ENCODE measurements at regions not wholly inside any gene's neighbourhood (a gene's known extent, or its start where the extent isn't known, plus 50 kb on each side); places are given as distances from the start of the nearest gene placed in this dataset.

DNA sequence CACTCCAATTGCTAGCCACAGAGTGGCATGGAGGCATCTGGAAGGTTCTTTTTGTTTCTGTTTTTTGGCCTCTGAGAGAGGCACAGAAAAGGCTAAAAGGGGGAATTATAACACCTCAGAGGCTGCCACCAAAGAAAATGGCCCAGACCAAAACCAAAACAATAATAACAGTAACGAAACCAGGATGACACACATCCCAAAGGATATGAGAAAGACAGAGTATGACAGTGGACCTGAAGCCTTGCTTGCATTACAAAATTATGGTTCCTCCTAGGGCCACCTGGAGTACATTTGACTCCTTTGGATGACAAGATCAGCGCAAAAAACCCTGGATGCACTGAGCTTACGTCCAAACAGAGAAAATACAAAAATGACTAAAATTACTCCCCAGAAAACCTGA lies 152.7 kb downstream of the AEBP2 start:
- Mint-ChIP-seq H3K4me3 (no peak overlapping the region), H3K27me3 (no peaks in the 10 kb centered on the region), H3K4me1 (no peaks in the 10 kb centered on the region), H3K9me3 (ENCODE audit: insufficient read depth) (peaks cover 2% of the 10 kb centered on the region), H3K27ac (no peak overlapping the region)
- Histone ChIP-seq H3K4me3 (ENCODE audit: control extremely low read depth in 1 of 5, extremely low read depth in 1 of 5, insufficient read depth in 1 of 5, low read depth in 2 of 5, low read length in 4 of 5) (no peak overlapping the region), H3K79me2 (ENCODE audit: control insufficient read depth, insufficient read depth, low read length) (no peaks in the 10 kb centered on the region), H3K9ac (ENCODE audit: low read length) (no peak overlapping the region), H3K4me2 (replicated peaks; ENCODE audit: low read depth, low read length, poor library complexity, severe bottlenecking) (no peak overlapping the region), H3K4me1 (ENCODE audit: control insufficient read depth in 2 of 2, insufficient read depth in 2 of 2, low read length in 2 of 2) (no peaks in the 10 kb centered on the region), H3K36me3 (replicated peaks in 1 of 2; ENCODE audit: control extremely low read depth in 1 of 2, control insufficient read depth in 1 of 2, extremely low read depth in 1 of 2, insufficient read depth in 2 of 2, low read length in 1 of 2) (no peaks in the 10 kb centered on the region), H3K27me3 (replicated peaks in 1 of 4; ENCODE audit: control extremely low read depth in 1 of 4, control insufficient read depth in 3 of 4, insufficient read depth in 4 of 4, low read length in 3 of 4) (no peaks in the 10 kb centered on the region), H2AFZ (ENCODE audit: insufficient read depth, low read depth, low read length, poor library complexity, severe bottlenecking) (no peak overlapping the region), H3K27ac (ENCODE audit: low read length in 2 of 2) (no peak overlapping the region), H4K20me1 (ENCODE audit: control insufficient read depth, insufficient read depth, low read length, poor library complexity, severe bottlenecking) (no peaks in the 10 kb centered on the region), H3K9me3 (ENCODE audit: control extremely low read depth in 1 of 3, control insufficient read depth in 2 of 3, insufficient read depth in 1 of 3, low read length in 2 of 3) (peaks cover 0 to 7% (median 0%) of the 10 kb centered on the region in 3 donors)
- TF ChIP-seq EZH2 (IDR thresholded peaks at IDR 0.05; ENCODE audit: borderline replicate concordance, insufficient read depth, low read depth, low read length, poor library complexity, severe bottlenecking) = no peak
- TF ChIP-seq, protein P1, sequence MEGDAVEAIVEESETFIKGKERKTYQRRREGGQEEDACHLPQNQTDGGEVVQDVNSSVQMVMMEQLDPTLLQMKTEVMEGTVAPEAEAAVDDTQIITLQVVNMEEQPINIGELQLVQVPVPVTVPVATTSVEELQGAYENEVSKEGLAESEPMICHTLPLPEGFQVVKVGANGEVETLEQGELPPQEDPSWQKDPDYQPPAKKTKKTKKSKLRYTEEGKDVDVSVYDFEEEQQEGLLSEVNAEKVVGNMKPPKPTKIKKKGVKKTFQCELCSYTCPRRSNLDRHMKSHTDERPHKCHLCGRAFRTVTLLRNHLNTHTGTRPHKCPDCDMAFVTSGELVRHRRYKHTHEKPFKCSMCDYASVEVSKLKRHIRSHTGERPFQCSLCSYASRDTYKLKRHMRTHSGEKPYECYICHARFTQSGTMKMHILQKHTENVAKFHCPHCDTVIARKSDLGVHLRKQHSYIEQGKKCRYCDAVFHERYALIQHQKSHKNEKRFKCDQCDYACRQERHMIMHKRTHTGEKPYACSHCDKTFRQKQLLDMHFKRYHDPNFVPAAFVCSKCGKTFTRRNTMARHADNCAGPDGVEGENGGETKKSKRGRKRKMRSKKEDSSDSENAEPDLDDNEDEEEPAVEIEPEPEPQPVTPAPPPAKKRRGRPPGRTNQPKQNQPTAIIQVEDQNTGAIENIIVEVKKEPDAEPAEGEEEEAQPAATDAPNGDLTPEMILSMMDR (IDR thresholded peaks at IDR 0.05) = no peak
- DNase-seq = no peak
- POLR2A ChIA-PET = no interaction called here
- CTCF ChIA-PET = no interaction called here
- WGBS (ENCODE audit: insufficient coverage) = no CpG with 5 or more reads among the region's 3 CpGs
- no peak for ATAC-seq (ENCODE audit: low read depth)
- intact Hi-C loops (cut with micrococcal nuclease) = no loop called here

DNA sequence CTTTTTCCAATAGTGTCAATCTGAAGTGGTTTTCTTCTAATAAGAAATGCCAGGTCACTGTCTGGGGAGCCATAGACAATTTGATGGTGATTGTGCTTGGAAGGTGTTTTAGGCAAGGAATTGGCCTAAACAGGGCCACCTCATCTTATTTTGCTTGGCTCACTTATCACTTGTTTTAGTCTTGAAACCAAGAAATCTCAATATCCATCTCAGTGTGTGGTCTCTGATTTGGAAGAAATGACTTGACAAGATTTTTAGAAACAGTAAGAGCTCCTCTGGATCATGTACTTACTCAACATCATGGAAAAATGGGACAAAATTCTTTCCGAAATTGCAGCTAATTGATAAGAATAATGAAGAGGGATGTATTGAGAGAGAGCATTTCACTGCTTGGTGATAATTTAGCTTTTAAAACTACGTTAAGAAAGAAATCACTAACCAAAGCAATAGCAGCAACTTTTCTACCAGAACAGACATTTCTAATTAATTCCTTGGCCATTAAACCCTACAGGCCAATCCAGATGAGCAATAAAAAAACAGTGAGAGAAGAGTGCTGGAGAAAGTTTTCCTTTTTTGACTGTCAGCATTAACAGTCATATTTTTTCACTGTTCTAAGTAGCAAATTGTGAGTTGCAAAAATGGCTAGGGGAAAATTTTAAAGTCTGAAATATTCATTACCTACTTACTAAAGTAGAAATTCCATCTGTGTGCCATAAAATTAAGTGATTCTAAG lies 157.3 kb downstream of the AEBP2 start:
- Histone ChIP-seq H3K36me3 (replicated peaks in 1 of 2; ENCODE audit: control extremely low read depth in 1 of 2, control insufficient read depth in 1 of 2, extremely low read depth in 1 of 2, insufficient read depth in 2 of 2, low read length in 1 of 2) (no peaks in the 10 kb centered on the region), H3K4me1 (ENCODE audit: control insufficient read depth in 2 of 2, insufficient read depth in 2 of 2, low read length in 2 of 2) (no peaks in the 10 kb centered on the region), H2AFZ (ENCODE audit: insufficient read depth, low read depth, low read length, poor library complexity, severe bottlenecking) (no peak overlapping the region), H3K4me3 (ENCODE audit: control extremely low read depth in 1 of 5, extremely low read depth in 1 of 5, insufficient read depth in 1 of 5, low read depth in 2 of 5, low read length in 4 of 5) (no peak overlapping the region), H3K27ac (ENCODE audit: low read length in 2 of 2) (no peak overlapping the region), H3K9me3 (ENCODE audit: control extremely low read depth in 1 of 3, control insufficient read depth in 2 of 3, insufficient read depth in 1 of 3, low read length in 2 of 3) (no peaks in the 10 kb centered on the region), H3K4me2 (replicated peaks; ENCODE audit: low read depth, low read length, poor library complexity, severe bottlenecking) (no peak overlapping the region), H3K79me2 (ENCODE audit: control insufficient read depth, insufficient read depth, low read length) (no peaks in the 10 kb centered on the region), H3K27me3 (replicated peaks in 1 of 4; ENCODE audit: control extremely low read depth in 1 of 4, control insufficient read depth in 3 of 4, insufficient read depth in 4 of 4, low read length in 3 of 4) (no peaks in the 10 kb centered on the region), H3K9ac (ENCODE audit: low read length) (no peak overlapping the region), H4K20me1 (ENCODE audit: control insufficient read depth, insufficient read depth, low read length, poor library complexity, severe bottlenecking) (no peaks in the 10 kb centered on the region)
- ATAC-seq (ENCODE audit: low read depth) = no peak
- ChIA-PET POLR2A (no interaction called here), CTCF (no interaction called here)
- H3K9me3 Mint-ChIP-seq (ENCODE audit: insufficient read depth) = no peaks in the 10 kb centered on the region
- H3K4me1 Mint-ChIP-seq = no peaks in the 10 kb centered on the region
- H3K27me3 Mint-ChIP-seq = no peaks in the 10 kb centered on the region
- no peak for DNase-seq
- no peak overlapping the region for H3K27ac Mint-ChIP-seq
- intact Hi-C loops (cut with micrococcal nuclease) = no loop called here
- no peak for TF ChIP-seq EZH2 (IDR thresholded peaks at IDR 0.05; ENCODE audit: borderline replicate concordance, insufficient read depth, low read depth, low read length, poor library complexity, severe bottlenecking)
- TF ChIP-seq, protein P1 (IDR thresholded peaks at IDR 0.05) = no peak
- WGBS (ENCODE audit: insufficient coverage) = no CpG with 5 or more reads among the region's 2 CpGs
- H3K4me3 Mint-ChIP-seq = no peak overlapping the region

All from B cell (primary cell).